GM21786 (cell line): ENCODE measurements at regions not wholly inside any gene's neighbourhood (a gene's known extent, or its start where the extent isn't known, plus 50 kb on each side); places are given as distances from the start of the nearest gene placed in this dataset.

Experiments
- ATAC-seq: cut with Tn5 transposase; IDR thresholded peaks from one replicate; pipeline ENCODE4 v1.9.1; 2021; ENCODE audit not compliant: unreplicated experiment

GRCh38 chr6:21844120-21844917 is 250.8 kb downstream of the SOX4 start:
- ATAC-seq = no peak

DNA sequence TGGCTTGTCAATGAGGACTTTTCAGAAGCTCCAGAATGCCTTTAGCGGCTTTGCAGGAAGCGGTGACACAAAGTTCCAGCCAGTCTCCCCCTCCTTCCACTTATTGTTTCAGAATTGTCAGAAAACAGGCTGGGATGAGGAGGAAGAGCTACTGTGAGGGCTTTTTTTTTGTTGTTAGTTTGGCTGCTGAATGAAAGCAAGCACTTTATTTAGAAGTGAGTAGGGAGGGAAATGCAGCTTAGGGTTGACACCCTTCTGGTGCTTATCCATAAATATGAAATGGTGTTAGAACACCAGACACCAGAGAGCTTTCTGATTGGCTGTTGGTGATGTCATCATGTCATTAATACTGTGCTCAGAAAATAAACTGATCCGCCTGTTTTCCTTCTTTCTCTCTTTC is 251.5 kb downstream of the SOX4 start:
- no peak for ATAC-seq

- ATAC-seq = no peak
These were observed 252.0 kb downstream of the SOX4 start for GRCh38 chr6:21845439-21846140.

- peak; percentile 63 for ATAC-seq
These were observed 253.2 kb downstream of the SOX4 start for GRCh38 chr6:21846541-21847451.

DNA sequence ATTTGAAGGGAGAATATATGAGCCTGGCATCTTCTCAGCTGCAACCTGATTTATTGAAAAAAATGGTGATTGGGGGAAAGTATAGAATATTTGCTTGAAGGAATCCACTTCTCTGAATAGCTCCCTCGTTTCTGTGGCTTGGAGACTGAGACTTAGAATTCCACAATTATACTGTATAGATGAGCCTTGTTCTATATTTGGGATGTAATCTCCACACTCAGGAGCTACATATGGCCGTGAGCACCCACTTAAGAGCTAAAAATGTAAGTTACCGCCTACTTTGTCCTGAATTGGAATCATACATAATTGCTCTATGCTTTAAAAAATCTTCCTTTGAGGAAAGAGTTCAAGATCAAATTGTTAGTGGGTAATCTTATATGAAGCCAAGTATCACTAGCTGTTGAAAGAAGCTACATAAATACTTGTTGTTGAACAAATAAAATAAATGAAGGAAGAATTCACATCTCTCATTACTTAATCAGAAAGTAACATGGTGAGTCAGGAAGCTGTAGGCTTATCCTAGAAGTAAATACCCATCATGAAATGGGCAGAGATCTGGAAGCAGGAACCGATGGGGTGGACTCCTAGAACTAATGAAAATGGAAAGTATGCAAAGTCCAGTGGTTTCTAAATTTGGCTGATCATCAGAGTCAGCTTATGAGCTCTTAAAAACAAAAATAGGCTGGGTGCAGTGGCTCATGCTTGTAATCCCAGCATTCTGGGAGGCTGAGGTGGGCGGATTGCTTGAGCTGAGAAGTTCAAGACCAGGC is 254.3 kb downstream of the SOX4 start:
- ATAC-seq = no peak

DNA sequence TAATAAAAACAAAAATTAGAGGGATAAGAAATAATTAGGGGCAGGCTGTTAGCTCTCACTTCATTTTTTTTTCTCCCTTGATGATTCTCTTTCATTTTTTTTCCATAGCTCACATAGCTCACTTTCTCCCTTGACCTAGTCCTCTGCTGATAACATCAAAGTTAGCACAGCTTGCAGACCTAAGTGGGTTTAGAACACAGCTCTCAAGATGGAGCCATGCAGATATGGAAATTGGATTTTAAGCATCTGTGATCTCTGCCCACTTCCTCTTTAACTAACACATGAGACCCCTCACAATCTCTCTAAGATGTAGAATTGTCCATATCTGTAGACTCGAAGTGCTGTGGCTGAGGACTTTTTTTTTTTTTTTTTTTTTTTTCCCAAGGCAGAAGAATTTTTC is 257.1 kb downstream of the SOX4 start:
- ATAC-seq = no peak

DNA sequence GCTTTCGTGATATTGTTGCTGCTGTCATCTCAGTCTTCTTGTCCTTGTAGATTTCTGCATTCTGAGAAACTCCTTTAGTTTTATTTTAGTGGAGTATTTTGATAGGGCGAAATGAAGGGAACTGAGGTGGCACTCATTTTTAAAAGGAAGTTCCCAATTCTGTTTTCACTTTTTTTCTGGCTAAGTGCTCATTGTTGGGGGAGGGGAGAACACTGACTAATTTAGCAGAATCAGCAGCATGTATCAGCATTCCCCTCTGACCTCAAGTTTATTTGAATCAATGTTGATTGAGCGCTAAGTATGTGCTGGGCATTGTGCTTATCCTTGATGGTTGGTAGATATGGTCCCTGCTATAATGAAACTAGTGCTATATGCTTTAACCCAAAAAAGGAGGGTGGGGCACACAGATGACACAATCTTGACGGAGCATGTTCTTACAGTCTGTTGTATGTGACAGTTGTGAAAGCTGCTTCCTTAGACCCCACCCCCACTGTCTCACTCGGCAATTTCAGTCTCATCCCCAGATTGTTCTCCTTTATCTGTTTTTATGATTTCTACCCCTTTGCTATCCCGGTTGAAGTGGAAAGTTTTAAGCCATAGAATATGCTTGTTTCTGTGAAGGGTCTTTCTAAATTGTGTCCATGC is 262.4 kb downstream of the SOX4 start:
- ATAC-seq = no peak

GRCh38 chr6:21856456-21856825 is 262.9 kb downstream of the SOX4 start:
- no peak for ATAC-seq

- ATAC-seq = no peak
These were observed 263.3 kb downstream of the SOX4 start for GRCh38 chr6:21856844-21857243.

DNA sequence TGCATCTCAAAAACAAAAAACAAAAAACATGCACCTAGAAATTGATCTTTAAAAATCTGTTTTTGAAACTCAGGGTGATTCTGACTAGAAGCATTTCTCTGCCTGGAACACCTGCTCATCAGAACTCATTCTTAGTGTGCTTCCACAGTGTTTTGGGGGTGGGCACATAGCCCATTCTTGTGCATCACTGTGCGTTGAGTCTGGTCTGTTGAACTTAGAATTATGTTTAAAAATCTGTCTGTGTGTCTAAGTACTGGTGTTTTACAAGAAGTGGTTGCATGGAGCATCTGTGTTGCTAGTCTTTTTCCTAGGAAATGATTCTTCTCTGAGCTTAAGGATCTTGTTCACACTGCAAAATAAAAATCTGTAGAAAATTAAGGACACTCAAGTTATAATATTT is 264.5 kb downstream of the SOX4 start:
- no peak for ATAC-seq

DNA sequence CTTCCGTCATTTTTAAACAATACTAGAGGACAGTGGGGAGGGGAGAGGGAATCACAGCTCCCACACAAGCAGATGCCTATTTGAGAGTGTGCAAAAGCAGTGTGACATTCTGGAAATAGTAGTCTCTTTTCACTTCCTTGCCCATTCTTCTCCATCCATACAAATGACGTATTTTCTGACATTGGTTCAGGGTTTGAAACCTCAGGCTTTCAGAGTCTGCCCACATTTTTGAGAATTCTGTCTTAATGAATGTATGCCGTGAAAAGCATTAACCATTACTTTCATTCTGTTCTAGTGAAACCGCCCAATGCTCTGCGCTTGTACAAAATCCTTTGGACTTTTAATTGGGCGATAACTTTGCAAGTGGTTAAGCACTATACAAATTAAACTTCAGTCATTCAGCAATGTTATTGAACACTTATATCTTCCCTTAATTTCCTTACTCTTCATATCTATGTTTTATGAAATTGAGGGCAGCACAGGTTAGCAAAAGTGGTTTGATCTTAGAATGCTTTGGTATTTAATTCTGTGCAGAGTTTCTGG is 265.7 kb downstream of the SOX4 start:
- ATAC-seq = no peak

- no peak for ATAC-seq
These were observed 268.4 kb downstream of the SOX4 start for GRCh38 chr6:21861942-21862341.

GRCh38 chr6:21864206-21864605 is 270.7 kb downstream of the SOX4 start:
- no peak for ATAC-seq

DNA sequence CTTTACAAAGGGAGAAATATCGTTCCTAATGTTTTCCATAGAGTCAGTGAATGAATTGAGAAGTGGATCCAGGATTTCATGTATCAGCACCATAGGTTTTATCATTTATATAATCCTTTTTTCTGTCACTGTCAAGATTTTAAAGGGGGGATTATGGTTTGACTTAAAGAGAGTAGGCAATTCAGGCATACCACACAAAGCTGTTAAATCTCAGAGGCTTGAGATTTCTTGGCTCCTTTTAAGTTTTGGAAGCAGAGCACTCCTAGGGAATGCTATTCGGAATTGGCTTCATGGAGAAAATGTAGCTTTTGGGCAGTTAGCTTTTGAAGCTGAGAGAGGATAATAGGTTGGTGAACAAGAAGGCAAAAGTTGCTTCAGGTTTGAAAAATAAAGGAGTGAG is 274.7 kb downstream of the SOX4 start:
- ATAC-seq = no peak

- ATAC-seq = no peak
These were observed 275.7 kb downstream of the SOX4 start for GRCh38 chr6:21869085-21869771.

GRCh38 chr6:21870076-21870730 is 276.7 kb downstream of the SOX4 start:
- no peak for ATAC-seq

- ATAC-seq = no peak
These were observed 278.3 kb downstream of the SOX4 start for GRCh38 chr6:21871831-21872230.

DNA sequence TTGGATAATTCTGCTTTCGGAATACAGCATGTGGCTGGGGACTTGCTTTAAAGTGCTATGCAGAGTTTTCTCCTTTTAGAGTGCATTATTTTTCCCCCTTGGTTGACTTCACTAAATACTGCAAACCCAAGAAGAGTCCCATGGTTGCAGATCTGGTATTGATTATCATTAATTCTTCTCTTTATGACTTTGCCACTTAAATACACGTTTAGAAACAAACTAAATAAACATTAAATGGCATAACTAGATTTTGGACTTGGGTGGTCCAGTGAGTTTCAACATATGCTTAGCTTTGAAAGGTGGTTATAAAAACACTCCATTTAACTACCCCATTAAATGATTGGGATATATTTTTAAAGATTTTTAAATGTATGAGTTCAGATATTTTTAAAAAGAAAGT is 279.2 kb downstream of the SOX4 start:
- no peak for ATAC-seq

- ATAC-seq = no peak
These were observed 280.0 kb downstream of the SOX4 start for GRCh38 chr6:21873562-21873961.
